WTC11 (cell line): ENCODE measurements at regions not wholly inside any gene's neighbourhood (a gene's known extent, or its start where the extent isn't known, plus 50 kb on each side); places are given as distances from the start of the nearest gene placed in this dataset.

ENCODE experiments used
- ELF4 ChIP-seq: sonication (generic); formaldehyde crosslinking; IDR thresholded peaks from 2 replicates; pipeline ENCODE4 v1.8.1; 2022; ENCODE audit warnings: low read depth, mild to moderate bottlenecking, moderate library complexity, missing genetic modification reagents
- NR2C2 ChIP-seq: sonication (generic); formaldehyde crosslinking; IDR thresholded peaks from 2 replicates; pipeline ENCODE4 v1.8.0; 2022; ENCODE audit warnings: mild to moderate bottlenecking, missing genetic modification reagents
- ZNF416 ChIP-seq: fragments of 250-450 bp; sonication (Bioruptor Pico); IDR thresholded peaks from 2 replicates; pipeline ENCODE4 v1.9.0; 2021; ENCODE audit warnings: mild to moderate bottlenecking, inconsistent platforms
- TF ChIP-seq, protein P1 (sequence below): fragments of 200-600 bp; IDR thresholded peaks from 2 replicates; pipeline ENCODE4 v1.8.0; 2022; ENCODE audit warnings: antibody characterized with exemption
- TF ChIP-seq, protein P2 (sequence below): sonication (generic); formaldehyde crosslinking; IDR thresholded peaks from 2 replicates; pipeline ENCODE4 v1.8.0; 2023; ENCODE audit warnings: missing genetic modification reagents

GRCh38 chr1:226804907-226805759 lies 65.3 kb upstream of the PSEN2 start:
- TF ChIP-seq, protein P1, sequence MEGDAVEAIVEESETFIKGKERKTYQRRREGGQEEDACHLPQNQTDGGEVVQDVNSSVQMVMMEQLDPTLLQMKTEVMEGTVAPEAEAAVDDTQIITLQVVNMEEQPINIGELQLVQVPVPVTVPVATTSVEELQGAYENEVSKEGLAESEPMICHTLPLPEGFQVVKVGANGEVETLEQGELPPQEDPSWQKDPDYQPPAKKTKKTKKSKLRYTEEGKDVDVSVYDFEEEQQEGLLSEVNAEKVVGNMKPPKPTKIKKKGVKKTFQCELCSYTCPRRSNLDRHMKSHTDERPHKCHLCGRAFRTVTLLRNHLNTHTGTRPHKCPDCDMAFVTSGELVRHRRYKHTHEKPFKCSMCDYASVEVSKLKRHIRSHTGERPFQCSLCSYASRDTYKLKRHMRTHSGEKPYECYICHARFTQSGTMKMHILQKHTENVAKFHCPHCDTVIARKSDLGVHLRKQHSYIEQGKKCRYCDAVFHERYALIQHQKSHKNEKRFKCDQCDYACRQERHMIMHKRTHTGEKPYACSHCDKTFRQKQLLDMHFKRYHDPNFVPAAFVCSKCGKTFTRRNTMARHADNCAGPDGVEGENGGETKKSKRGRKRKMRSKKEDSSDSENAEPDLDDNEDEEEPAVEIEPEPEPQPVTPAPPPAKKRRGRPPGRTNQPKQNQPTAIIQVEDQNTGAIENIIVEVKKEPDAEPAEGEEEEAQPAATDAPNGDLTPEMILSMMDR: no peak
- TF ChIP-seq ZNF416 (no peak), ELF4 (no peak), NR2C2 (CRISPR knock-in tag) (no peak)
- TF ChIP-seq, protein P2, sequence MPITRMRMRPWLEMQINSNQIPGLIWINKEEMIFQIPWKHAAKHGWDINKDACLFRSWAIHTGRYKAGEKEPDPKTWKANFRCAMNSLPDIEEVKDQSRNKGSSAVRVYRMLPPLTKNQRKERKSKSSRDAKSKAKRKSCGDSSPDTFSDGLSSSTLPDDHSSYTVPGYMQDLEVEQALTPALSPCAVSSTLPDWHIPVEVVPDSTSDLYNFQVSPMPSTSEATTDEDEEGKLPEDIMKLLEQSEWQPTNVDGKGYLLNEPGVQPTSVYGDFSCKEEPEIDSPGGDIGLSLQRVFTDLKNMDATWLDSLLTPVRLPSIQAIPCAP (CRISPR knock-in tag): no peak
